ENCODE measurements at regions not wholly inside any gene's neighbourhood (a gene's known extent, or its start where the extent isn't known, plus 50 kb on each side); places are given as distances from the start of the nearest gene placed in this dataset.

- Histone ChIP-seq H3K4me3 (ENCODE audit: insufficient read depth, low read depth, low read length) (no peak overlapping the region), H3K27me3 (ENCODE audit: control insufficient read depth, insufficient read depth, low read length) (no peaks in the 10 kb centered on the region), H3K36me3 (replicated peaks; ENCODE audit: control insufficient read depth, insufficient read depth, low read length) (no peaks in the 10 kb centered on the region)
- DNase-seq = no peak
Observed at GRCh38 chr5:8473016-8473415, 604.1 kb downstream of the MTRR start.

GRCh38 chr5:8473827-8474568 is 605.0 kb downstream of the MTRR start:
- no peak overlapping the region for H3K4me3 ChIP-seq (ENCODE audit: insufficient read depth, low read depth, low read length)
- no peaks in the 10 kb centered on the region for H3K27me3 ChIP-seq (ENCODE audit: control insufficient read depth, insufficient read depth, low read length)
- no peaks in the 10 kb centered on the region for H3K36me3 ChIP-seq (replicated peaks; ENCODE audit: control insufficient read depth, insufficient read depth, low read length)
- DNase-seq = peak; percentile 32

DNA sequence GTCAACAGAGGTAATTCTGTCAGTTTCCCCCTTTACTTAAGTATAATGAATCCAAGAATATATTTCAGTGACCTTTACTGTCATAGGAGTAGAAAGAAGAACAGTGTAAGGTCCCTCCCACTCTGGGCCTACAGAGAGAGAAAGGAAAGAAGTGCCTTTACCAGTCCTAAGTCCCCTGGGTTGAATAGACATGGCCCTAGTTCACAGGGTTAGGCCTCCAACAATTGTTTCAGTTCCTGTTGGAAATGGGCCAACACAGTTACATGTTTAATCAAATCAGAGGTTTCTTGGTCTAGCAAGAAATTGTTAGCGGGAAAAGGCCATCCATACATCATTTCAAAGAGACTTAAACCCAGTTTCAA is 605.6 kb downstream of the MTRR start:
- H3K27me3 ChIP-seq (ENCODE audit: control insufficient read depth, insufficient read depth, low read length) = no peaks in the 10 kb centered on the region
- DNase-seq = no peak
- H3K4me3 ChIP-seq (ENCODE audit: insufficient read depth, low read depth, low read length) = no peak overlapping the region
- no peaks in the 10 kb centered on the region for H3K36me3 ChIP-seq (replicated peaks; ENCODE audit: control insufficient read depth, insufficient read depth, low read length)

DNA sequence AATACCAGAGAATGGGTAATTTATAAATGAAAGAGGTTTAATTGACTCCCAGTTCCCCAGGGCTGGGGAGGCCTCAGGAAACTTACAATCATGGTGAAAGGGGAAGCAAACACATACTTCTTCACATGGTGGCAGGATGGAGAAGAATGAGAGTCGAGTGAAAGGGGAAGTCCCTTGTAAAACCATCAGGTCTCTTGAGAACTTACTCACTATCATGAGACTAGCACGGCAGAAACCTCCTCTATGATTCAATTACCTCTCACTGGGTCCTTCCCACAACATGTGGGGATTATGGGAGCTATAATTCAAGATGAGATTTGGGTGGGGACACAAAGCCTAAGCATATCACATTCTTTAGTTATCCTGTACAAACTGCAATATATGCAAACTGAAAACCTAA is 609.4 kb downstream of the MTRR start:
- no peak for DNase-seq
- Histone ChIP-seq H3K36me3 (replicated peaks; ENCODE audit: control insufficient read depth, insufficient read depth, low read length) (no peaks in the 10 kb centered on the region), H3K4me3 (ENCODE audit: insufficient read depth, low read depth, low read length) (no peak overlapping the region), H3K27me3 (ENCODE audit: control insufficient read depth, insufficient read depth, low read length) (no peaks in the 10 kb centered on the region)

DNA sequence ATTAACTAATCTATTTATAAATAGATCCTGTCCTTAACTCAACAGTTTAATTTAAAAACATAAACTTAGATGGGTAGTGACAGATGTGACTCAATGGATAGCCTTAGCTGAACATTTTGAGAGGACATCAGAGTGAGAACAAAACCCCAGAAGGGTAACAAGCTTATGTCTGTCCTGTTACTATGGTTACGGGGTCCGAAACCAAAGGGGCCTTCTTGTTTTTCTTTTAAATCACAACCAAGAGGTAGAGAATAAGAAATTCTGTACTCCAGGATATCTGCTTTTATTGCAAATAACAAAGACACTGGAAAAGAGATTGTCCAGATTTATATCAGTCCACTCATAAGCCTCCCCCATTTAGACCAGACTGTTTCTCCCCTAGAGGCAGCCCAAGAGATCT is 612.1 kb downstream of the MTRR start:
- no peak for DNase-seq

GRCh38 chr5:8491254-8491653 is 622.3 kb downstream of the MTRR start:
- Histone ChIP-seq H3K4me3 (ENCODE audit: insufficient read depth, low read depth, low read length) (no peak overlapping the region), H3K36me3 (replicated peaks; ENCODE audit: control insufficient read depth, insufficient read depth, low read length) (no peaks in the 10 kb centered on the region), H3K27me3 (ENCODE audit: control insufficient read depth, insufficient read depth, low read length) (no peaks in the 10 kb centered on the region)
- no peak for DNase-seq

More for the DNA sequence above, 612.1 kb downstream of the MTRR start:
- H3K36me3 ChIP-seq (replicated peaks; ENCODE audit: control insufficient read depth, insufficient read depth, low read length) = no peaks in the 10 kb centered on the region
- H3K27me3 ChIP-seq (ENCODE audit: control insufficient read depth, insufficient read depth, low read length) = no peaks in the 10 kb centered on the region
- H3K4me3 ChIP-seq (ENCODE audit: insufficient read depth, low read depth, low read length) = no peak overlapping the region

DNA sequence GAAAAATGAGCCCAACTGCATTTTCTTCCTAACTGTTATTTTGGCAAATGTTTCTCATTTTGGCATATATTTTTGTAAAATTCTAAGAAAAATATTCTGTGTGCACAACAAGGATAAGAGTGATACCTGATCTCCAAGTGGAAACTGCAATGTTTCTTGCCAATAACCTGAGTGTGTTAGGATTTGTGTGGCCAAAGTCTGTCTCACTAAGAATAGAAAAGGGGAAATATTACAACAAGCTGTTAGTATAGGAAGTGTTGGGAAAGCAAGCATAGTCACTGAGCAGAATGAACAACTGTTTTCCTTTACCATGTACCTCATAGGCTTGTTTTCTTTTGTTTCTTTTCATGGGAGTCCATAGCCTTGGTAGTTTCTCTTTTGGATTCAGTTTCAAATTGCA is 624.2 kb downstream of the MTRR start:
- H3K4me3 ChIP-seq (ENCODE audit: insufficient read depth, low read depth, low read length) = no peak overlapping the region
- no peak for DNase-seq
- no peaks in the 10 kb centered on the region for H3K36me3 ChIP-seq (replicated peaks; ENCODE audit: control insufficient read depth, insufficient read depth, low read length)
- no peaks in the 10 kb centered on the region for H3K27me3 ChIP-seq (ENCODE audit: control insufficient read depth, insufficient read depth, low read length)

GRCh38 chr5:8500426-8500825 is 631.5 kb downstream of the MTRR start:
- Histone ChIP-seq H3K27me3 (ENCODE audit: control insufficient read depth, insufficient read depth, low read length) (no peaks in the 10 kb centered on the region), H3K36me3 (replicated peaks; ENCODE audit: control insufficient read depth, insufficient read depth, low read length) (no peaks in the 10 kb centered on the region), H3K4me3 (ENCODE audit: insufficient read depth, low read depth, low read length) (no peak overlapping the region)
- DNase-seq = no peak

DNA sequence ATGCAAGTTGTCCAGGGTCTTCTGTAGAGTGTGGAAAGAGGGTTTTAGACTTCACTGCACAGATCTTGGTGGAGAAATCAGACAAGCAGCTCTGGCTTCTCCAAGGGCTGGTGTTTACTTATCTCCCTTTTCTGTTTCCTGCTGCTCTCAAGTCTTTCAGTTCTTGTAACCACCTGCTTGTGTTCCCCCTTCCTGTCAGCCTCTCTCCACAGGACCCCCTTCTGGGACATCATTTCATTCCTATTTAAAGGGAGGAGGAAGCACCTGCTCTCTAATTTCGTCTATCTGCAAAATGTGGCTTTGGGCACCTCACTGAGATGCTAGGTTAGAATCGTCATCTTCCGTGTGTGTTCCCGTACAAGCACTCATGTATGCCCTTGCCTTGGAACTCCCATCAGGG is 636.2 kb downstream of the MTRR start:
- H3K36me3 ChIP-seq (replicated peaks; ENCODE audit: control insufficient read depth, insufficient read depth, low read length) = no peaks in the 10 kb centered on the region
- H3K4me3 ChIP-seq (ENCODE audit: insufficient read depth, low read depth, low read length) = no peak overlapping the region
- H3K27me3 ChIP-seq (ENCODE audit: control insufficient read depth, insufficient read depth, low read length) = no peaks in the 10 kb centered on the region
- no peak for DNase-seq

DNA sequence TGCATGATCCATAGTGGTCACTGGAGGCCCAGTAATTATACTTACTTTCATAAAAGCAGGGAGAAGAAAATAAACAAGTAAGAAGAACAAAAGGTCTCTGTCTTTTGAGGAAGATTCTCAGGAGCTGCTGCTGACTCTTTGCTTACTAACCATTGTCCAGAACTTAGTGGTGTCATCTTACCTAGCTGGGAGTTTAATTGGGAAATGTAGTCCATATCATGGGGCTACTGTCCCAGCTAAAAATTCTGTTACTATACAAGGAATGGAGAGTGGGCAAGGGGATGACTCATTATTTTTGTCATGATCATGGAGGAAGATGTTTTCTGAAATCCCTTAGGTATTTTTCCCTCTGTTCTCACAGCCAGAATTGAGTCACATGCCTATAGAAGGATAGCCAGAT is 639.3 kb downstream of the MTRR start:
- Histone ChIP-seq H3K4me3 (ENCODE audit: insufficient read depth, low read depth, low read length) (no peak overlapping the region), H3K36me3 (replicated peaks; ENCODE audit: control insufficient read depth, insufficient read depth, low read length) (no peaks in the 10 kb centered on the region), H3K27me3 (ENCODE audit: control insufficient read depth, insufficient read depth, low read length) (no peaks in the 10 kb centered on the region)
- no peak for DNase-seq

GRCh38 chr5:8516356-8516755 is 647.4 kb downstream of the MTRR start:
- no peaks in the 10 kb centered on the region for H3K27me3 ChIP-seq (ENCODE audit: control insufficient read depth, insufficient read depth, low read length)
- no peaks in the 10 kb centered on the region for H3K36me3 ChIP-seq (replicated peaks; ENCODE audit: control insufficient read depth, insufficient read depth, low read length)
- DNase-seq = no peak
- H3K4me3 ChIP-seq (ENCODE audit: insufficient read depth, low read depth, low read length) = no peak overlapping the region

DNA sequence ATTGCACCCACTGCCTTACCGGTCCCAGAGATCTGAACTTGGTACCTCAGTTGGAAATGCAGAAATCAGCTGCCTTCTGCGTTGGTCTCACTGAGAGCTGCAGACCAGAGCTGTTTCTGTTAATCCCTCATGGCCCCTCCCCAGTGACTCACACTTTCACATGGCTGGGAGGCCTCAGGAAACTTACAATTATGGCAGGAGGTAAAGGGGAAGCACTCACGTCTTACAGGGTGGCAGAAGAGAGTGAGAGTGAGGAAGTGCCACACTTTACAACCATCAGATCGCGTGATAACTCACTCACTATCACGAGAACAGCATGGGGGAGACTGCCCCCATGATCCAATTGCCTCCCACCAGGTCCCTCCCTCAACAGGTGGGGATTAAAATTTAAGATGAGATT is 648.5 kb downstream of the MTRR start:
- no peaks in the 10 kb centered on the region for H3K36me3 ChIP-seq (replicated peaks; ENCODE audit: control insufficient read depth, insufficient read depth, low read length)
- H3K27me3 ChIP-seq (ENCODE audit: control insufficient read depth, insufficient read depth, low read length) = no peaks in the 10 kb centered on the region
- no peak overlapping the region for H3K4me3 ChIP-seq (ENCODE audit: insufficient read depth, low read depth, low read length)
- DNase-seq = no peak

GRCh38 chr5:8520917-8521316 is 652.0 kb downstream of the MTRR start:
- DNase-seq = no peak
- Histone ChIP-seq H3K36me3 (replicated peaks; ENCODE audit: control insufficient read depth, insufficient read depth, low read length) (no peaks in the 10 kb centered on the region), H3K27me3 (ENCODE audit: control insufficient read depth, insufficient read depth, low read length) (no peaks in the 10 kb centered on the region), H3K4me3 (ENCODE audit: insufficient read depth, low read depth, low read length) (no peak overlapping the region)

DNA sequence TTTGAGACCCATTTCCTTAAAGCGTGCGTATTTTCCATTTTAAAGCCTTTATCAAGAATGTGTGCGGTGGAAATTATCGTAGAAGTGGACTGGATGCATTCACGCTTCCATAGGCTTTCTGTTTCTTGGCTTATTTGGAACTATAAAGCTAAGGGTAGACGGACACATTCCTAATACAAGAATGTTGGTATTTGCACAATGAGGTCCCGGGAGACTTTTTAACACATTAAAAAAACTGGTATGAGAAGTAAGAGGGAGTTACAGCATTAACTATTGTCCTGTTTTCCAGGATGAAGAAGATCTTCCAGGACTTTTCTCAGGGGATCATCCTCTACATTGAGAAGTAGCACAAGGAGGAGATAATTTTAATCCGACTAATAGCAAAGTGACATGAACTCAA is 653.0 kb downstream of the MTRR start:
- DNase-seq = no peak
- Histone ChIP-seq H3K4me3 (ENCODE audit: insufficient read depth, low read depth, low read length) (no peak overlapping the region), H3K36me3 (replicated peaks; ENCODE audit: control insufficient read depth, insufficient read depth, low read length) (no peaks in the 10 kb centered on the region), H3K27me3 (ENCODE audit: control insufficient read depth, insufficient read depth, low read length) (no peaks in the 10 kb centered on the region)

DNA sequence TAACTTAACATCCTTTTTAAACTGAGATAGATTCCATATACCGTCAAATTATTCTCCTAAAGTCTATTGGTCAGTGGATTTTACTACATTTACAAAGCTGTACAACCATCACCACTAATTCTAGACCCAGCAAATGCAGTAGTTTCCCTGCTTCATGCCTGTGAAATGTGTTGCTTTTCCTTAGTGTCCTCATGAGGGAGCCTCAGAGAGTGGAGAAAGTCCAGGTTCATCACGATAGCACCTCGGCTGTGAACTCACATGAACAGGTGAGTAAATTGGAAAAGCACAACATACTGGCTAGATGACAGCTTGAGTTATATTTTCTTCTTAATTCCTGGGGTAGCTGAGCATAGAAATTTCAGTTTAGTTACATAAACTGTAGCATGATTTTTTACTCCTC is 653.7 kb downstream of the MTRR start:
- no peak for DNase-seq
- no peaks in the 10 kb centered on the region for H3K36me3 ChIP-seq (replicated peaks; ENCODE audit: control insufficient read depth, insufficient read depth, low read length)
- no peaks in the 10 kb centered on the region for H3K27me3 ChIP-seq (ENCODE audit: control insufficient read depth, insufficient read depth, low read length)
- H3K4me3 ChIP-seq (ENCODE audit: insufficient read depth, low read depth, low read length) = no peak overlapping the region

- Histone ChIP-seq H3K27me3 (ENCODE audit: control insufficient read depth, insufficient read depth, low read length) (no peaks in the 10 kb centered on the region), H3K36me3 (replicated peaks; ENCODE audit: control insufficient read depth, insufficient read depth, low read length) (no peaks in the 10 kb centered on the region), H3K4me3 (ENCODE audit: insufficient read depth, low read depth, low read length) (no peak overlapping the region)
- no peak for DNase-seq
Observed at GRCh38 chr5:8523501-8523900, 654.6 kb downstream of the MTRR start.

Data from H7 (cell line).